Liver (tissue), 8 donors: ENCODE measurements at regions not wholly inside any gene's neighbourhood (a gene's known extent, or its start where the extent isn't known, plus 50 kb on each side); places are given as distances from the start of the nearest gene placed in this dataset.

Experiments
- DNase-seq: peaks from one replicate; pipeline ENCODE4 v3.0.0-alpha.2; 2017; ENCODE audit warnings: low spot score
- H3K27ac ChIP-seq, 2 donors: one replicate each; pipeline ENCODE4 v1.7.0; 2013; ENCODE audit warnings: inconsistent platforms in 2 of 2, low read length in 2 of 2, control low read depth in 1 of 2, low read depth in 1 of 2, mild to moderate bottlenecking in 1 of 2
- H3K27me3 ChIP-seq, 4 donors: one replicate each; pipeline versions ENCODE4 v1.6.1 to v1.7.0; 2013; ENCODE audit warnings: low read length in 3 of 4, inconsistent platforms in 1 of 4, mild to moderate bottlenecking in 1 of 4, moderate library complexity in 1 of 4; ENCODE audit not compliant: control insufficient read depth in 4 of 4, insufficient read depth in 4 of 4
- H3K36me3 ChIP-seq, 4 donors: one replicate each; pipeline versions ENCODE4 v1.6.1 to v1.7.0; 2013; ENCODE audit warnings: low read length in 3 of 4, mild to moderate bottlenecking in 3 of 4, low read depth in 1 of 4, moderate library complexity in 1 of 4; ENCODE audit not compliant: control insufficient read depth in 4 of 4, insufficient read depth in 3 of 4
- H3K4me1 ChIP-seq, 4 donors: one replicate each; pipeline versions ENCODE4 v1.6.1 to v1.7.0; 2013; ENCODE audit warnings: low read length in 3 of 4, mild to moderate bottlenecking in 3 of 4, moderate library complexity in 1 of 4; ENCODE audit not compliant: control insufficient read depth in 4 of 4, insufficient read depth in 4 of 4
- H3K4me3 ChIP-seq, 3 donors: one replicate each; pipeline versions ENCODE4 v1.6.1 to v1.7.0; 2013; ENCODE audit warnings: low read length in 3 of 3, control low read depth in 1 of 3, low read depth in 1 of 3, mild to moderate bottlenecking in 1 of 3
- H3K9ac ChIP-seq, 2 donors: one replicate each; pipeline ENCODE4 v1.7.0; 2013; ENCODE audit warnings: low read length in 2 of 2, mild to moderate bottlenecking in 2 of 2, moderate library complexity in 2 of 2, control low read depth in 1 of 2, low read depth in 1 of 2
- H3K9me3 ChIP-seq, 4 donors: one replicate each; pipeline versions ENCODE4 v1.6.1 to v1.7.0; 2013; ENCODE audit warnings: low read length in 3 of 4; ENCODE audit not compliant: control insufficient read depth in 4 of 4
- EGR1 ChIP-seq, 2 donors: IDR thresholded peaks; 2 replicates each; pipeline ENCODE4 v1.6.1; 2016 to 2018; ENCODE audit warnings: antibody characterized with exemption in 2 of 2, low read depth in 2 of 2
- FOXA1 ChIP-seq: IDR thresholded peaks from 2 replicates; pipeline ENCODE4 v1.6.1; 2016; ENCODE audit warnings: antibody characterized with exemption
- FOXA2 ChIP-seq: IDR thresholded peaks from 2 replicates; pipeline ENCODE4 v1.6.1; 2016; ENCODE audit warnings: antibody characterized with exemption
- GABPA ChIP-seq, 2 donors: IDR thresholded peaks in 1 of 2; conservative IDR thresholded peaks in 1 of 2; 2 replicates each; pipeline ENCODE4 v1.6.1; 2016; ENCODE audit warnings: antibody characterized with exemption in 2 of 2, mild to moderate bottlenecking in 1 of 2, moderate library complexity in 1 of 2
- HNF4A ChIP-seq, 2 donors: conservative IDR thresholded peaks; 2 replicates each; pipeline ENCODE4 v1.6.1; 2016; ENCODE audit warnings: antibody characterized with exemption in 2 of 2, mild to moderate bottlenecking in 2 of 2
- HNF4G ChIP-seq: IDR thresholded peaks from 2 replicates; pipeline ENCODE4 v1.6.1; 2016; ENCODE audit warnings: antibody characterized with exemption
- JUND ChIP-seq, 2 donors: IDR thresholded peaks; 2 replicates each; pipeline ENCODE4 v1.6.1; 2016; ENCODE audit warnings: antibody characterized with exemption in 2 of 2
- MAX ChIP-seq: IDR thresholded peaks from 2 replicates; pipeline ENCODE4 v1.6.1; 2016; ENCODE audit warnings: antibody characterized with exemption
- NR2F2 ChIP-seq: IDR thresholded peaks from 2 replicates; pipeline ENCODE4 v1.6.1; 2016; ENCODE audit warnings: antibody characterized with exemption
- RAD21 ChIP-seq, 2 donors: IDR thresholded peaks; 2 replicates each; pipeline ENCODE4 v1.6.1; 2016; ENCODE audit warnings: antibody characterized with exemption in 2 of 2, mild to moderate bottlenecking in 2 of 2
- REST ChIP-seq: IDR thresholded peaks from 2 replicates; pipeline ENCODE4 v1.6.1; 2016; ENCODE audit warnings: antibody characterized with exemption, mild to moderate bottlenecking
- SP1 ChIP-seq: IDR thresholded peaks from 2 replicates; pipeline ENCODE4 v1.6.1; 2018; ENCODE audit warnings: antibody characterized with exemption, mild to moderate bottlenecking
- TAF1 ChIP-seq: conservative IDR thresholded peaks from 2 replicates; pipeline ENCODE4 v1.6.1; 2016; ENCODE audit warnings: antibody characterized with exemption, mild to moderate bottlenecking
- YY1 ChIP-seq: IDR thresholded peaks from 2 replicates; pipeline ENCODE4 v1.6.1; 2016; ENCODE audit warnings: antibody characterized with exemption, mild to moderate bottlenecking
- ZBTB33 ChIP-seq: IDR thresholded peaks from 2 replicates; pipeline ENCODE4 v1.6.1; 2016; ENCODE audit warnings: antibody characterized with exemption
- WGBS: extraction: QIAGEN DNeasy Blood & Tissue Kit; methylation state at CpG from one replicate; pipeline ENCODE4 v1.1.7; 2013; 5-methylcytosine and 5-hydroxymethylcytosine counted together
- TF ChIP-seq, protein P1 (sequence below): fragments of 150-350 bp; IDR thresholded peaks from 2 replicates; pipeline ENCODE4 v1.5.1; 2017; ENCODE audit warnings: improper control_type of control experiment, low read depth, low read length; ENCODE audit not compliant: missing input control
- donor health status: healthy.
- donor health status: healthy.
- donor health status: healthy.
- donor health status: healthy.
- donor health status: healthy.

DNA sequence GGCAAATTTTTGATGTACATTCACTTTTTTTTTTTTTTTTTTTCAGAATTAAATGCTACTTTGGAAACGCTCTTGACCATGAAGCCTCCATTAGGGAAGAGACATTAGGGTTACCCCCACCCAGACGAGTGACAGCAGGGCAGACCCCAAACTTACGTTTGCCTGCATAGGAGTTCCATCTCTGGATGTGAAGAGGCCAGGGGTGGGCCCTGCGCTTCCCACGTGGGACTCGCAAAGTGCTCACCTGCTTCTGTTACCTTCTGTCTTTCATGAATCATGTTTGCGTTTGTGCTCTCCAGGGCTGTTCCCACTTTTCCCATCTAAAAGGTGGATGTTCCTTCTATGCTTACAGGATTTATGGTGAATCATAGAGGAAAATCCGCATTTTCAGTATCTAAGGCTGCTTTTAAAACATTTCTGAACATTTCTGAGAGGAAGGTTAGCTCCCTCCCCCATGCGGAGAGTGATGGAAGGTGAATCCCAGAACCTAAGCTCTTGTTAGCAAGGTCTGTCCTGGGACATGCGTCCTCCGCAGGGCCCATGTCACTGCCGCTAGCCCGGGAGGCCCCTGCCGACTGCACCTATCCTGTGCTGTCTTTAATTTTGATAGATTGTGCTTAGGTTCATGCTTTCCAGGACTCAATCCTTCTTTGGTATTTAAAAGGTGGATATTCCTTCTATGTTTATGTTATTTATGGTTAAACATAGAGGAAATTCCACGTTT, 135.7 kb upstream of the RTL1 start:
- WGBS = 84% methylated on average over 15 of the region's 15 CpGs
- no peaks in the 10 kb centered on the region for H3K36me3 ChIP-seq
- H3K9ac ChIP-seq = no peak overlapping the region
- no peak overlapping the region for H3K4me3 ChIP-seq
- H3K27ac ChIP-seq = no peak overlapping the region
- TF ChIP-seq, protein P1, sequence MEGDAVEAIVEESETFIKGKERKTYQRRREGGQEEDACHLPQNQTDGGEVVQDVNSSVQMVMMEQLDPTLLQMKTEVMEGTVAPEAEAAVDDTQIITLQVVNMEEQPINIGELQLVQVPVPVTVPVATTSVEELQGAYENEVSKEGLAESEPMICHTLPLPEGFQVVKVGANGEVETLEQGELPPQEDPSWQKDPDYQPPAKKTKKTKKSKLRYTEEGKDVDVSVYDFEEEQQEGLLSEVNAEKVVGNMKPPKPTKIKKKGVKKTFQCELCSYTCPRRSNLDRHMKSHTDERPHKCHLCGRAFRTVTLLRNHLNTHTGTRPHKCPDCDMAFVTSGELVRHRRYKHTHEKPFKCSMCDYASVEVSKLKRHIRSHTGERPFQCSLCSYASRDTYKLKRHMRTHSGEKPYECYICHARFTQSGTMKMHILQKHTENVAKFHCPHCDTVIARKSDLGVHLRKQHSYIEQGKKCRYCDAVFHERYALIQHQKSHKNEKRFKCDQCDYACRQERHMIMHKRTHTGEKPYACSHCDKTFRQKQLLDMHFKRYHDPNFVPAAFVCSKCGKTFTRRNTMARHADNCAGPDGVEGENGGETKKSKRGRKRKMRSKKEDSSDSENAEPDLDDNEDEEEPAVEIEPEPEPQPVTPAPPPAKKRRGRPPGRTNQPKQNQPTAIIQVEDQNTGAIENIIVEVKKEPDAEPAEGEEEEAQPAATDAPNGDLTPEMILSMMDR = no peak
- TF ChIP-seq REST = no peak
- TF ChIP-seq SP1 = no peak
- TF ChIP-seq EGR1 (IDR thresholded peaks at IDR 0.05; ENCODE audit: low read depth in 2 of 2) = no peak
- TF ChIP-seq HNF4A (conservative IDR thresholded peaks at IDR 0.05) = no peak
- no peak for TF ChIP-seq NR2F2
- TF ChIP-seq TAF1 = no peak
- no peak for TF ChIP-seq RAD21 (IDR thresholded peaks at IDR 0.05)
- TF ChIP-seq HNF4G = no peak
- no peak for DNase-seq
- no peaks in the 10 kb centered on the region for H3K9me3 ChIP-seq
- H3K27me3 ChIP-seq = no peaks in the 10 kb centered on the region
- no peaks in the 10 kb centered on the region for H3K4me1 ChIP-seq

- H3K4me1 ChIP-seq = no peaks in the 10 kb centered on the region
- H3K9ac ChIP-seq = no peak overlapping the region
- WGBS = 89% methylated on average over 15 of the region's 15 CpGs
- H3K27ac ChIP-seq = no peak overlapping the region
- DNase-seq = no peak
- H3K27me3 ChIP-seq = no peaks in the 10 kb centered on the region
- no peaks in the 10 kb centered on the region for H3K9me3 ChIP-seq
- H3K36me3 ChIP-seq = no peaks in the 10 kb centered on the region
- no peak overlapping the region for H3K4me3 ChIP-seq
- TF ChIP-seq JUND (IDR thresholded peaks at IDR 0.05) (no peak), HNF4A (conservative IDR thresholded peaks at IDR 0.05) (no peak), HNF4G (no peak), NR2F2 (no peak), EGR1 (IDR thresholded peaks at IDR 0.05; ENCODE audit: low read depth in 2 of 2) (no peak), MAX (no peak), YY1 (no peak), REST (no peak), SP1 (no peak), GABPA (IDR thresholded peaks at IDR 0.05 in 1 of 2, conservative IDR thresholded peaks at IDR 0.05 in 1 of 2) (no peak), FOXA2 (no peak), ZBTB33 (no peak), FOXA1 (no peak)
- TF ChIP-seq, protein P1 = no peak
These were observed 136.2 kb upstream of the RTL1 start for GRCh38 chr14:101039755-101040138.
